Natural killer cell (primary cell): ENCODE measurements at regions not wholly inside any gene's neighbourhood (a gene's known extent, or its start where the extent isn't known, plus 50 kb on each side); places are given as distances from the start of the nearest gene placed in this dataset.
"Not testable (repeated sequence)": the region's sequence is repeated elsewhere in the genome, so short reads cannot be mapped to it uniquely, and the experiment has no call there.

Experiments used
- ATAC-seq, 3 donors: fragments of 150-1000 bp in 2 of 3; fragments of 200-7000 bp in 1 of 3; cut with Tn5 transposase; 1 replicate in 1 of 3; 2 replicates in 2 of 3; pipeline ENCODE4 v1.10.0; 2021; ENCODE audit warnings: mild to moderate bottlenecking in 2 of 3, moderate library complexity in 2 of 3
- DNase-seq, 2 donors: peaks; one replicate each; pipeline versions ENCODE4 v3.0.0 to v3.0.0-alpha.2; 2013 to 2021; ENCODE audit warnings: mixed read lengths in 1 of 2
- H3K27ac ChIP-seq: one replicate; pipeline ENCODE4 v1.5.1; 2013; ENCODE audit warnings: mild to moderate bottlenecking, low read length
- H3K27me3 ChIP-seq: one replicate; pipeline ENCODE4 v1.6.1; 2013; ENCODE audit warnings: low read length; ENCODE audit not compliant: control insufficient read depth, insufficient read depth
- H3K36me3 ChIP-seq: one replicate; pipeline ENCODE4 v1.6.1; 2013; ENCODE audit warnings: low read length; ENCODE audit not compliant: control insufficient read depth, insufficient read depth
- H3K4me1 ChIP-seq: one replicate; pipeline ENCODE4 v1.6.1; 2013; ENCODE audit warnings: low read length; ENCODE audit not compliant: control insufficient read depth, insufficient read depth
- H3K4me3 ChIP-seq: one replicate; pipeline ENCODE4 v1.5.1; 2013; ENCODE audit warnings: low read length
- H3K9me3 ChIP-seq: one replicate; pipeline ENCODE4 v1.6.1; 2013; ENCODE audit warnings: low read length; ENCODE audit not compliant: control insufficient read depth, insufficient read depth
- H3K27ac Mint-ChIP-seq, 2 donors: one replicate each; pipeline ENCODE4 v1.8.0; 2022; ENCODE audit warnings: mild to moderate bottlenecking in 2 of 2, mixed read lengths in 2 of 2, moderate library complexity in 1 of 2
- H3K27me3 Mint-ChIP-seq, 2 donors: one replicate each; pipeline ENCODE4 v1.8.0; 2022; ENCODE audit warnings: low read depth in 2 of 2, mixed read lengths in 2 of 2
- H3K36me3 Mint-ChIP-seq: one replicate; pipeline ENCODE4 v1.8.0; 2022; ENCODE audit warnings: mixed read lengths
- H3K4me1 Mint-ChIP-seq, 2 donors: one replicate each; pipeline ENCODE4 v1.8.0; 2022; ENCODE audit warnings: mixed read lengths in 2 of 2
- H3K4me3 Mint-ChIP-seq: one replicate; pipeline ENCODE4 v1.8.0; 2022; ENCODE audit warnings: mild to moderate bottlenecking, moderate library complexity, mixed read lengths
- H3K9me3 Mint-ChIP-seq, 2 donors: one replicate each; pipeline ENCODE4 v1.8.0; 2022; ENCODE audit warnings: mixed read lengths in 2 of 2
- CTCF ChIP-seq: fragments of 200-600 bp; IDR thresholded peaks from one replicate; pipeline ENCODE4 v1.8.0; 2022; ENCODE audit warnings: antibody characterized with exemption
- WGBS: methylation state at CpG from one replicate; pipeline ENCODE4 v1.1.7; 2013; ENCODE audit warnings: missing lambda C conversion rate; ENCODE audit not compliant: insufficient coverage; 5-methylcytosine and 5-hydroxymethylcytosine counted together
- intact Hi-C: fragments of 100-400 bp; cut with micrococcal nuclease; formaldehyde crosslinking; loops from one replicate; pipeline ENCODE4 v1.14.2; 2022

- peaks cover 48% of the 10 kb centered on the region for H3K4me1 ChIP-seq
- H3K4me3 ChIP-seq = no peak overlapping the region
- H3K27me3 ChIP-seq = no peaks in the 10 kb centered on the region
- intact Hi-C loops = no loop called here
- no peaks in the 10 kb centered on the region for H3K9me3 Mint-ChIP-seq
- ATAC-seq (no peak), DNase-seq (no peak)
- no peaks in the 10 kb centered on the region for H3K36me3 ChIP-seq
- H3K27ac Mint-ChIP-seq = no peak overlapping the region
- no peak overlapping the region for H3K4me3 Mint-ChIP-seq
- H3K4me1 Mint-ChIP-seq = peaks cover 11 to 27% of the 10 kb centered on the region in 2 donors
- no peaks in the 10 kb centered on the region for H3K36me3 Mint-ChIP-seq
- TF ChIP-seq CTCF = no peak
- whole genome bisulfite sequencing = 90% methylated on average over 11 of the region's 13 CpGs
- H3K9me3 ChIP-seq = peaks cover 3% of the 10 kb centered on the region
- no peak overlapping the region for H3K27ac ChIP-seq
- H3K27me3 Mint-ChIP-seq = peaks cover 2 to 5% of the 10 kb centered on the region in 2 donors
These were observed 82.0 kb upstream of the RUNX3 start for GRCh38 chr1:25011943-25012638.

- 94% methylated on average over 3 of the region's 4 CpGs for WGBS
These were observed 81.2 kb upstream of the RUNX3 start for GRCh38 chr1:25011275-25011674.

GRCh38 chr1:25009671-25010262 lies 79.7 kb upstream of the RUNX3 start:
- Histone ChIP-seq H3K9me3 (peaks cover 3% of the 10 kb centered on the region), H3K27ac (no peak overlapping the region), H3K4me3 (no peak overlapping the region), H3K27me3 (no peaks in the 10 kb centered on the region), H3K36me3 (no peaks in the 10 kb centered on the region), H3K4me1 (peaks cover 64% of the 10 kb centered on the region)
- TF ChIP-seq CTCF = no peak
- DNase-seq = no peak
- intact Hi-C loops = no loop called here
- 74% methylated on average over 3 of the region's 3 CpGs for WGBS
- peaks cover 20 to 38% of the 10 kb centered on the region in 2 donors for H3K4me1 Mint-ChIP-seq
- no peak overlapping the region for H3K27ac Mint-ChIP-seq
- H3K9me3 Mint-ChIP-seq = no peaks in the 10 kb centered on the region
- peak in 1 of 3 donors; percentile 41 for ATAC-seq
- no peaks in the 10 kb centered on the region for H3K36me3 Mint-ChIP-seq
- peaks cover 11 to 16% of the 10 kb centered on the region in 2 donors for H3K27me3 Mint-ChIP-seq
- no peak overlapping the region for H3K4me3 Mint-ChIP-seq

More at GRCh38 chr1:25011275-25011674, 81.2 kb upstream of the RUNX3 start:
- H3K27ac ChIP-seq = no peak overlapping the region
- no peaks in the 10 kb centered on the region for H3K36me3 Mint-ChIP-seq
- H3K9me3 ChIP-seq = peaks cover 3% of the 10 kb centered on the region
- H3K9me3 Mint-ChIP-seq = no peaks in the 10 kb centered on the region
- no peaks in the 10 kb centered on the region for H3K36me3 ChIP-seq
- H3K4me3 ChIP-seq = no peak overlapping the region
- H3K27me3 Mint-ChIP-seq = peaks cover 10 to 13% of the 10 kb centered on the region in 2 donors
- H3K27me3 ChIP-seq = no peaks in the 10 kb centered on the region
- H3K4me1 ChIP-seq = peaks cover 52% of the 10 kb centered on the region
- no peak for TF ChIP-seq CTCF
- DNase-seq = no peak
- intact Hi-C loops = no loop called here
- H3K4me3 Mint-ChIP-seq = no peak overlapping the region
- H3K27ac Mint-ChIP-seq = no peak overlapping the region
- H3K4me1 Mint-ChIP-seq = peaks cover 20 to 34% of the 10 kb centered on the region in 2 donors
- ATAC-seq = no peak

- H3K27me3 ChIP-seq = no peaks in the 10 kb centered on the region
- Mint-ChIP-seq H3K9me3 (no peaks in the 10 kb centered on the region), H3K4me1 (peaks cover 20 to 47% of the 10 kb centered on the region in 2 donors), H3K27ac (no peak overlapping the region), H3K27me3 (peaks cover 11 to 16% of the 10 kb centered on the region in 2 donors), H3K4me3 (peak overlapping the region; percentile 3), H3K36me3 (no peaks in the 10 kb centered on the region)
- DNase-seq (no peak), ATAC-seq (no peak)
- H3K9me3 ChIP-seq = peaks cover 3% of the 10 kb centered on the region
- 96% methylated on average over 2 of the region's 2 CpGs for WGBS
- no peak for TF ChIP-seq CTCF
- no peaks in the 10 kb centered on the region for H3K36me3 ChIP-seq
- intact Hi-C loops = no loop called here
- no peak overlapping the region for H3K4me3 ChIP-seq
- no peak overlapping the region for H3K27ac ChIP-seq
- H3K4me1 ChIP-seq = peaks cover 74% of the 10 kb centered on the region
These were observed 78.1 kb upstream of the RUNX3 start for GRCh38 chr1:25008192-25008485.

- not testable (repeated sequence) for DNase-seq, H3K9me3 Mint-ChIP-seq, H3K4me3 ChIP-seq, H3K36me3 Mint-ChIP-seq, H3K36me3 ChIP-seq, H3K27me3 ChIP-seq, H3K9me3 ChIP-seq, H3K27ac ChIP-seq
- intact Hi-C loops = loop anchor here (1.0 kb wide), 1 partner anchor 31 kb away; no protein-coding TSS in a partner anchor
- Mint-ChIP-seq H3K4me1 (peaks cover 20 to 47% of the 10 kb centered on the region in 2 donors), H3K4me3 (peak overlapping the region; percentile 3), H3K27ac (peak overlapping the region in 1 of 2 donors; percentile 50), H3K27me3 (peaks cover 11 to 16% of the 10 kb centered on the region in 2 donors)
- WGBS = 76% methylated on average over 17 of the region's 18 CpGs
- peaks cover 71% of the 10 kb centered on the region for H3K4me1 ChIP-seq
- peak in 2 of 3 donors; percentile 42 to 43 for ATAC-seq
These were observed 77.5 kb upstream of the RUNX3 start for GRCh38 chr1:25007390-25008191.
